ENCODE measurements at regions not wholly inside any gene's neighbourhood (a gene's known extent, or its start where the extent isn't known, plus 50 kb on each side); places are given as distances from the start of the nearest gene placed in this dataset.

- TF ChIP-seq CTCF (IDR thresholded peaks at IDR 0.05; ENCODE audit: low read depth, low read length): no peak
- no peak overlapping the region for H3K4me3 ChIP-seq (ENCODE audit: low read depth, low read length)
Observed at GRCh38 chr5:88964831-88965230, 81.8 kb upstream of the MEF2C start.

DNA sequence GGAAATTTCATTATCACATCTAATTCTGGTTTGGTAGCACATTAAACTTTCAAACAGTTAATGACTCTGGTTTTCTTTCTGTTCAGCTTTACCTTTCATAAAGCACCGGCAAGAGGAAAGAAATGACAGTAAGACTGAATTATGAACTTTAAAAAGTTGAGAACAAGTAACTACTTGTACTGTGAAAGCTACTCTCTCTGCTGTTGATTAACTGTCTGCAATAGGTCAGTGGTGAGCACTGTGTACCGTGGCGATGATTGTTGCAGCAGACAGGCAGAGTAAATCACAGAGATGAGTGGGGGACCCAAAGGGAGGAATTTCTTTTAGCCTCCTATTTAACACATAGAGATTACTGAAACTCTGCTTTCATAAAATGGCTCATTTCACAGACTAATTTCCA lies 74.0 kb upstream of the MEF2C start:
- TF ChIP-seq CTCF (IDR thresholded peaks at IDR 0.05; ENCODE audit: low read depth, low read length): no peak
- H3K4me3 ChIP-seq (ENCODE audit: low read depth, low read length): no peak overlapping the region

DNA sequence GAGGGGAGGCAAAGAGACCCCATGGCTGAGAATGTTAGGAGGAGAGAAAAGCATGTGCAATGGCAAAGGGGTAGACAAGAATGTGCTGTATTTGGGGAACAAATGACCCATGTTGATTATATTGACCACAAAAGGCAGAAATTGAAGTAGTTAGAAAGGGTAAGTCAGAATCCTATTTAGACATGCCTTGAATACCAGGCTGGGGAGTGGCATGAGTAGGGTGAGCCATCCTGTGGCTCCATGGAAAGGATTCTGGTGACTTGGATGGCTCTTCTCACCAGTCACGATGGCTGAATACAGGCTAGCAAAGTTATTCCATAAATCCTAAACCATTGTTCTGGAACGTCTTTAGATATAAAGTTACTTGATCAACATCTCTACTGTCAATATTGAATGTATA lies 73.4 kb upstream of the MEF2C start:
- TF ChIP-seq CTCF (IDR thresholded peaks at IDR 0.05; ENCODE audit: low read depth, low read length): no peak
- no peak overlapping the region for H3K4me3 ChIP-seq (ENCODE audit: low read depth, low read length)

GRCh38 chr5:88955403-88955802 lies 72.4 kb upstream of the MEF2C start:
- no peak overlapping the region for H3K4me3 ChIP-seq (ENCODE audit: low read depth, low read length)
- no peak for TF ChIP-seq CTCF (IDR thresholded peaks at IDR 0.05; ENCODE audit: low read depth, low read length)

GRCh38 chr5:88954511-88954910 lies 71.5 kb upstream of the MEF2C start:
- no peak overlapping the region for H3K4me3 ChIP-seq (ENCODE audit: low read depth, low read length)
- no peak for TF ChIP-seq CTCF (IDR thresholded peaks at IDR 0.05; ENCODE audit: low read depth, low read length)

GRCh38 chr5:88952996-88953643 lies 70.1 kb upstream of the MEF2C start:
- no peak for TF ChIP-seq CTCF (IDR thresholded peaks at IDR 0.05; ENCODE audit: low read depth, low read length)
- no peak overlapping the region for H3K4me3 ChIP-seq (ENCODE audit: low read depth, low read length)

DNA sequence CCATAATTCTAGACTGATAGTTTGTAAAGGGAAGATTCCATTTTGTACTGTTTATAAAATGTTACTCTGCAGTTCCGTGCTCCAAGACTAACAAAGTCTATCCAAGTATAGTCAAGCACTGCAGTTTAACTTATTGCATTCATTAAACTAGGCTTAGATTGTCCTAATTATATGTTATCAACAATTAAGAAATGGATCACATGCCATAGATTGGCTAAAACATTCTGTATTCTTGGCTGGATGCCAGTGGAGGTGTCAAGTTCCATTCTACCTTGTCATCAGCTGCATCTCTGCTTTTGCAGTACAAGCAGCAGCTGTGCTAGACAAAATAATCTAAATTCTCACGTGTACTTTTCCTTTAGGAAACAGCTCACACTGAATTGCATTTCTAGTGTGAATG lies 69.4 kb upstream of the MEF2C start:
- no peak for TF ChIP-seq CTCF (IDR thresholded peaks at IDR 0.05; ENCODE audit: low read depth, low read length)
- H3K4me3 ChIP-seq (ENCODE audit: low read depth, low read length): no peak overlapping the region

All from WI38 (cell line).